ENCODE measurements at regions not wholly inside any gene's neighbourhood (a gene's known extent, or its start where the extent isn't known, plus 50 kb on each side); places are given as distances from the start of the nearest gene placed in this dataset.

- TF ChIP-seq POLR2A (IDR thresholded peaks at IDR 0.05; ENCODE audit: extremely low read depth, insufficient read length) (no peak), CTCF (IDR thresholded peaks at IDR 0.05; ENCODE audit: low read depth, low read length) (no peak), MYC (IDR thresholded peaks at IDR 0.05; ENCODE audit: low read depth, low read length) (no peak)
- TF ChIP-seq, protein P1, sequence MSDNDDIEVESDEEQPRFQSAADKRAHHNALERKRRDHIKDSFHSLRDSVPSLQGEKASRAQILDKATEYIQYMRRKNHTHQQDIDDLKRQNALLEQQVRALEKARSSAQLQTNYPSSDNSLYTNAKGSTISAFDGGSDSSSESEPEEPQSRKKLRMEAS (IDR thresholded peaks at IDR 0.05; ENCODE audit: low read depth, low read length): no peak
- DNase-seq (ENCODE audit: low read depth): no peak
Observed at GRCh38 chr2:240210198-240210965, 69.9 kb upstream of the OTOS start.

GRCh38 chr2:240211096-240211495 is 70.6 kb upstream of the OTOS start:
- DNase-seq (ENCODE audit: low read depth): no peak
- H3K4me3 ChIP-seq (ENCODE audit: low read depth, low read length): no peak overlapping the region
- TF ChIP-seq, protein P1 (IDR thresholded peaks at IDR 0.05; ENCODE audit: low read depth, low read length): no peak
- no peak for TF ChIP-seq CTCF (IDR thresholded peaks at IDR 0.05; ENCODE audit: low read depth, low read length)
- no peak for TF ChIP-seq POLR2A (IDR thresholded peaks at IDR 0.05; ENCODE audit: extremely low read depth, insufficient read length)
- TF ChIP-seq MYC (IDR thresholded peaks at IDR 0.05; ENCODE audit: low read depth, low read length): no peak

More at GRCh38 chr2:240210198-240210965, 69.9 kb upstream of the OTOS start:
- no peak overlapping the region for H3K4me3 ChIP-seq (ENCODE audit: low read depth, low read length)

DNA sequence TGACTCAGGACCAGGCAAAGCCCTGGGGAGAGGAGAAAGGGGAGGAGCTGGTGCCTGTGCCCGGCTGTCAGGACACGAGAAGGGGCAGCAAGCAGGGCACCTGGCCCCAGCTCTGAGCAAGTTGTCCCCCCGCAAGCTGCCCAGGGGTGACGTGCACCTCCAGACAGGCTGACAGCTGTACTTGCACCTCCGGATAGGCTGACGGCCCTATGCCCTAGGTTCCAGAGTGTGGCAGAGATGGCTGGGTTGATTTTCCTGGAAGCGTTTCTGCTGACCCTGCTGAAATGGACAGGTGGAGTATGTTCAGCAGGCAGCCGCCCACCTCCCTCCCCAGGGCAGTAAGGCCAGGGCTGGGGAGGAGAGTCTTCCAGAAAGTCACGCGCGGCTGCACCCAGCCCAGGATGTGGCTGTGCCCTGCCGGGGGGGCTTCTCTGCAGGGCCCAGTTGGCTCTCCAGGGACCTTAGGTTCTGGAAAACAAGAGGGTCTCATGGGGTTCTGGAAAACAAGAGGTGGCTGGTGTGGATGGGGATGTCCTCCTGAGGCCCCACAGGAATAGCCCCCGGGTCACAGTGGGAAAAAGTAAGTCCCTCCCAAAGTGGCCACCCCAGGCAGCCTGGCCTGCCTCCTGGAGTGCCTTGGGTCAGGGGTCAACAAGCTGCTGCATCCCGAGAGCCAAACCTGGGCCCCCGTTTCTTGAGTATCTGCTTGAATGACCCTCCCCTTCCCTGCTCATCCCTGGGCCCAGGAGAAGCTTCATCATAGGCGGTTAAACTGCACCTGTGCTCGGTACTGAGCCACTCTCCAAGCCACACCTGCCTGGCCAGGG is 71.4 kb upstream of the OTOS start:
- no peak for DNase-seq (ENCODE audit: low read depth)
- H3K4me3 ChIP-seq (ENCODE audit: low read depth, low read length): no peak overlapping the region
- no peak for TF ChIP-seq CTCF (IDR thresholded peaks at IDR 0.05; ENCODE audit: low read depth, low read length)
- TF ChIP-seq MYC (IDR thresholded peaks at IDR 0.05; ENCODE audit: low read depth, low read length): no peak
- TF ChIP-seq, protein P1 (IDR thresholded peaks at IDR 0.05; ENCODE audit: low read depth, low read length): no peak
- TF ChIP-seq POLR2A (IDR thresholded peaks at IDR 0.05; ENCODE audit: extremely low read depth, insufficient read length): no peak

- TF ChIP-seq MYC (IDR thresholded peaks at IDR 0.05; ENCODE audit: low read depth, low read length) (no peak), CTCF (IDR thresholded peaks at IDR 0.05; ENCODE audit: low read depth, low read length) (no peak), POLR2A (IDR thresholded peaks at IDR 0.05; ENCODE audit: extremely low read depth, insufficient read length) (no peak)
- TF ChIP-seq, protein P1 (IDR thresholded peaks at IDR 0.05; ENCODE audit: low read depth, low read length): no peak
- H3K4me3 ChIP-seq (ENCODE audit: low read depth, low read length): no peak overlapping the region
- DNase-seq (ENCODE audit: low read depth): no peak
Observed at GRCh38 chr2:240212425-240213225, 72.2 kb upstream of the OTOS start.

DNA sequence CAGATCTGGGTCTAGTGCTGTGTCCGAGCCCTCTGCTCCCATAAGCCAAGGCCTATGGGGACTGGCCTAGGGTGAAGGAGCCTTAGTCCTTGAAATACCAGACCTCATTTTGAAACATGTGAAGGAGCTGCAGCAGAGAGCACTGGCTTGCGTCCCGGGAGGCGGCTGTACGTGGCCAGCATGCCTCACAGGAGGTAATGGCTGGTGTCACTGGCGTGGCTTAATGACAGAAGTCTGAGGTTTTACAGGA is 72.7 kb upstream of the OTOS start:
- no peak for DNase-seq (ENCODE audit: low read depth)
- TF ChIP-seq POLR2A (IDR thresholded peaks at IDR 0.05; ENCODE audit: extremely low read depth, insufficient read length): no peak
- TF ChIP-seq CTCF (IDR thresholded peaks at IDR 0.05; ENCODE audit: low read depth, low read length): no peak
- no peak overlapping the region for H3K4me3 ChIP-seq (ENCODE audit: low read depth, low read length)

Measured in NB4 (cell line).